GM23338 (cell line): ENCODE measurements at regions not wholly inside any gene's neighbourhood (a gene's known extent, or its start where the extent isn't known, plus 50 kb on each side); places are given as distances from the start of the nearest gene placed in this dataset.

Source experiments
- ATAC-seq: fragments of 200-7000 bp; cut with Tn5 transposase; 3 replicates; pipeline ENCODE4 v1.9.1; 2020
- DNase-seq: peaks from one replicate; pipeline ENCODE4 v3.0.0-alpha.2; 2015; ENCODE audit warnings: low spot score
- H2AFZ ChIP-seq: fragments of 200-600 bp; sonication (generic); 2 replicates; pipeline ENCODE4 v1.8.0; 2016; ENCODE audit warnings: antibody characterized with exemption, mild to moderate bottlenecking, moderate library complexity
- H3F3A ChIP-seq: fragments of 200-600 bp; sonication (generic); replicated peaks from 2 replicates; pipeline ENCODE4 v1.8.0; 2017; ENCODE audit warnings: antibody characterized with exemption, mixed run types, low read depth
- H3K27ac ChIP-seq: fragments of 200-600 bp; sonication (generic); 2 replicates; pipeline ENCODE4 v1.6.1; 2016; ENCODE audit warnings: low read depth
- H3K27me3 ChIP-seq: fragments of 200-600 bp; sonication (generic); 2 replicates; pipeline ENCODE4 v1.8.0; 2016; ENCODE audit warnings: mild to moderate bottlenecking, mixed run types, moderate library complexity; ENCODE audit not compliant: insufficient read depth
- H3K36me3 ChIP-seq: fragments of 200-600 bp; sonication (generic); 2 replicates; pipeline ENCODE4 v1.8.0; 2016; ENCODE audit warnings: mild to moderate bottlenecking; ENCODE audit not compliant: insufficient read depth
- H3K4me1 ChIP-seq: fragments of 200-600 bp; sonication (generic); 2 replicates; pipeline ENCODE4 v1.8.0; 2016; ENCODE audit warnings: mild to moderate bottlenecking, moderate library complexity; ENCODE audit not compliant: insufficient read depth
- H3K4me2 ChIP-seq: fragments of 200-600 bp; sonication (generic); 2 replicates; pipeline ENCODE4 v1.7.1; 2017; ENCODE audit warnings: mixed run types
- H3K4me3 ChIP-seq: fragments of 200-600 bp; sonication (generic); 2 replicates; pipeline ENCODE4 v1.6.1; 2016; ENCODE audit warnings: mixed run types
- H3K79me2 ChIP-seq: fragments of 200-600 bp; sonication (generic); replicated peaks from 2 replicates; pipeline ENCODE4 v1.8.0; 2017; ENCODE audit warnings: mild to moderate bottlenecking; ENCODE audit not compliant: insufficient read depth
- H3K9me2 ChIP-seq: fragments of 200-600 bp; sonication (generic); 2 replicates; pipeline ENCODE4 v1.8.0; 2017; ENCODE audit not compliant: insufficient read depth
- H4K20me1 ChIP-seq: fragments of 200-600 bp; sonication (generic); replicated peaks from 2 replicates; pipeline ENCODE4 v1.8.0; 2017; ENCODE audit warnings: mild to moderate bottlenecking; ENCODE audit not compliant: insufficient read depth
- H3K27ac Mint-ChIP-seq: 2 replicates; pipeline ENCODE4 v1.8.0; 2020; ENCODE audit warnings: inconsistent platforms, mild to moderate bottlenecking, moderate library complexity, mixed read lengths
- H3K27me3 Mint-ChIP-seq: 3 replicates; pipeline ENCODE4 v1.8.0; 2022; ENCODE audit warnings: low read depth, mild to moderate bottlenecking, moderate library complexity, mixed read lengths, inconsistent platforms; ENCODE audit not compliant: insufficient read depth, poor library complexity
- H3K36me3 Mint-ChIP-seq: 3 replicates; pipeline ENCODE4 v1.8.0; 2021; ENCODE audit warnings: low read depth, mild to moderate bottlenecking, inconsistent platforms, moderate library complexity, mixed read lengths
- H3K4me1 Mint-ChIP-seq: 3 replicates; pipeline ENCODE4 v1.8.0; 2020; ENCODE audit warnings: mild to moderate bottlenecking, inconsistent platforms, mixed read lengths
- H3K4me3 Mint-ChIP-seq: 3 replicates; pipeline ENCODE4 v1.8.0; 2021; ENCODE audit warnings: moderate library complexity, mild to moderate bottlenecking, inconsistent platforms, mixed read lengths
- H3K9me3 Mint-ChIP-seq: 3 replicates; pipeline ENCODE4 v1.8.0; 2020; ENCODE audit warnings: moderate library complexity, mild to moderate bottlenecking, inconsistent platforms, mixed read lengths
- CREB1 ChIP-seq: fragments of 250-450 bp; sonication (Bioruptor Pico); IDR thresholded peaks from 2 replicates; pipeline ENCODE4 v1.5.0; 2020; ENCODE audit warnings: low read depth, mild to moderate bottlenecking, moderate library complexity
- CTCF ChIP-seq, 2 experiments: fragments of 200-600 bp in 1 of 2; sonication (generic) in 1 of 2; conservative IDR thresholded peaks; 2 replicates each; pipeline versions ENCODE4 v1.5.1 to v1.6.1; 2016 to 2017; ENCODE audit warnings: antibody characterized with exemption in 2 of 2, low read depth in 2 of 2, mild to moderate bottlenecking in 2 of 2, moderate library complexity in 1 of 2
- ETS1 ChIP-seq: IDR thresholded peaks from 2 replicates; pipeline ENCODE4 v1.6.1; 2016; ENCODE audit warnings: antibody characterized with exemption
- EZH2 ChIP-seq: fragments of 200-600 bp; sonication (generic); IDR thresholded peaks from one replicate; pipeline ENCODE4 v1.8.0; 2017; ENCODE audit warnings: antibody characterized with exemption, mild to moderate bottlenecking, low read depth; ENCODE audit not compliant: unreplicated experiment
- EZH2phosphoT487 ChIP-seq: fragments of 200-600 bp; sonication (generic); IDR thresholded peaks from one replicate; pipeline ENCODE4 v1.8.1; 2018; ENCODE audit warnings: antibody characterized with exemption; ENCODE audit not compliant: unreplicated experiment
- JUNB ChIP-seq: IDR thresholded peaks from one replicate; pipeline ENCODE4 v1.6.1; 2016; ENCODE audit warnings: antibody characterized with exemption; ENCODE audit not compliant: unreplicated experiment
- POLR2AphosphoS5 ChIP-seq: IDR thresholded peaks from 2 replicates; pipeline ENCODE4 v1.6.1; 2016; ENCODE audit warnings: antibody characterized with exemption, low read depth
- REST ChIP-seq: IDR thresholded peaks from one replicate; pipeline ENCODE4 v1.6.1; 2018; ENCODE audit warnings: antibody characterized with exemption; ENCODE audit not compliant: unreplicated experiment
- STAT1 ChIP-seq: IDR thresholded peaks from one replicate; pipeline ENCODE4 v1.6.1; 2016; ENCODE audit warnings: antibody characterized with exemption; ENCODE audit not compliant: unreplicated experiment
- ZNF331 ChIP-seq: fragments of 250-450 bp; sonication (Bioruptor Pico); IDR thresholded peaks from 2 replicates; pipeline ENCODE4 v1.5.0; 2020; ENCODE audit warnings: low read depth, mild to moderate bottlenecking, moderate library complexity

GRCh38 chr6:71033890-71034289, 77.0 kb upstream of the B3GAT2 start (continued):
- TF ChIP-seq REST (no peak), EZH2phosphoT487 (no peak), POLR2AphosphoS5 (no peak), CTCF (conservative IDR thresholded peaks at IDR 0.05; ENCODE audit: low read depth in 2 of 2) (no peak), JUNB (no peak)

- Mint-ChIP-seq H3K36me3 (no peaks in the 10 kb centered on the region), H3K27ac (no peak overlapping the region), H3K4me1 (no peaks in the 10 kb centered on the region), H3K4me3 (no peak overlapping the region), H3K9me3 (peaks cover 4% of the 10 kb centered on the region; the same call in 1 of the 3 replicates), H3K27me3 (peaks cover 2% of the 10 kb centered on the region)
- peaks cover 8% of the 10 kb centered on the region; the same call in 1 of the 2 replicates for H3K9me2 ChIP-seq
- DNase-seq = no peak
- no peak overlapping the region for H3K4me2 ChIP-seq
- H3K4me3 ChIP-seq = no peak overlapping the region
- no peaks in the 10 kb centered on the region for H3K79me2 ChIP-seq
- no peaks in the 10 kb centered on the region for H3K4me1 ChIP-seq
- TF ChIP-seq CREB1 (CRISPR knock-in tag) (no peak), EZH2phosphoT487 (no peak), ZNF331 (CRISPR knock-in tag) (no peak), STAT1 (no peak), CTCF (conservative IDR thresholded peaks at IDR 0.05; ENCODE audit: low read depth in 2 of 2) (no peak), JUNB (no peak), REST (no peak), EZH2 (no peak), ETS1 (no peak)
- no peaks in the 10 kb centered on the region for H3K36me3 ChIP-seq
- no peaks in the 10 kb centered on the region for H3F3A ChIP-seq
- no peak for ATAC-seq
- no peak overlapping the region for H3K27ac ChIP-seq
- no peaks in the 10 kb centered on the region for H3K27me3 ChIP-seq
- no peaks in the 10 kb centered on the region for H4K20me1 ChIP-seq
- H2AFZ ChIP-seq = no peak overlapping the region; the same call in 1 of the 2 replicates
These were observed 77.9 kb upstream of the B3GAT2 start for GRCh38 chr6:71034563-71035345.
